A549 (cell line): ENCODE measurements at regions not wholly inside any gene's neighbourhood (a gene's known extent, or its start where the extent isn't known, plus 50 kb on each side); places are given as distances from the start of the nearest gene placed in this dataset.

Source experiments
- BCL3 ChIP-seq: fragments of >200 bp; sonication (Bioruptor Twin); formaldehyde crosslinking; IDR thresholded peaks from 3 replicates; pipeline ENCODE4 v1.6.1; 2016
- BHLHE40 ChIP-seq: IDR thresholded peaks from 2 replicates; pipeline ENCODE4 v1.6.1; 2012; ENCODE audit warnings: low read depth, low read length, inconsistent platforms
- CTCF ChIP-seq: fragments of >200 bp; sonication (Bioruptor Twin); formaldehyde crosslinking; IDR thresholded peaks from 3 replicates; pipeline ENCODE4 v1.5.1; 2016
- EHMT2 ChIP-seq: fragments of 200-600 bp; sonication (generic); IDR thresholded peaks from 2 replicates; pipeline ENCODE4 v1.6.1; 2016; ENCODE audit warnings: antibody characterized with exemption, low read depth, mild to moderate bottlenecking, moderate library complexity
- EP300 ChIP-seq, 2 experiments: fragments of >200 bp; sonication (Bioruptor Twin); formaldehyde crosslinking; IDR thresholded peaks; 2 replicates in 1 of 2; 3 replicates in 1 of 2; pipeline ENCODE4 v1.6.1; 2016 to 2017
- ESRRA ChIP-seq: fragments of 150-350 bp; IDR thresholded peaks from 2 replicates; pipeline ENCODE4 v1.6.1; 2014; ENCODE audit warnings: mild to moderate bottlenecking, low read length, borderline replicate concordance
- FOXS1 ChIP-seq: fragments of 250-450 bp; sonication (Bioruptor Pico); IDR thresholded peaks from 2 replicates; pipeline ENCODE4 v1.5.0; 2020; ENCODE audit warnings: mild to moderate bottlenecking, moderate library complexity
- HDAC2 ChIP-seq: fragments of 200-600 bp; sonication (generic); IDR thresholded peaks from 2 replicates; pipeline ENCODE4 v1.6.1; 2016
- HOXA7 ChIP-seq: fragments of 250-450 bp; sonication (Bioruptor Pico); IDR thresholded peaks from 2 replicates; pipeline ENCODE4 v1.5.0; 2020; ENCODE audit warnings: mild to moderate bottlenecking, moderate library complexity
- MAX ChIP-seq: IDR thresholded peaks from 2 replicates; pipeline ENCODE4 v1.6.1; 2012
- MAZ ChIP-seq: fragments of 150-350 bp; IDR thresholded peaks from 2 replicates; pipeline ENCODE4 v1.6.1; 2014; ENCODE audit warnings: antibody characterized with exemption, low read depth, low read length, borderline replicate concordance
- RCOR1 ChIP-seq: fragments of 150-350 bp; IDR thresholded peaks from 2 replicates; pipeline ENCODE4 v1.6.1; 2014; ENCODE audit warnings: antibody characterized with exemption, low read length, low read depth
- REST ChIP-seq: fragments of 200-600 bp; sonication (generic); IDR thresholded peaks from 2 replicates; pipeline ENCODE4 v1.6.1; 2016; ENCODE audit warnings: antibody characterized with exemption, mild to moderate bottlenecking, moderate library complexity
- TP53 ChIP-seq: fragments of 250-450 bp; sonication (Bioruptor Pico); IDR thresholded peaks from 2 replicates; pipeline ENCODE4 v1.5.0; 2021; ENCODE audit warnings: mild to moderate bottlenecking, moderate library complexity

GRCh38 chr1:57603696-57604095 lies 179.8 kb upstream of the DAB1 start:
- TF ChIP-seq HDAC2 (no peak), RCOR1 (no peak), CTCF (no peak), MAX (no peak), EP300 (IDR thresholded peaks at IDR 0.05) (no peak), FOXS1 (CRISPR knock-in tag) (no peak), TP53 (CRISPR knock-in tag) (no peak), ESRRA (no peak), MAZ (no peak), EHMT2 (no peak), BHLHE40 (no peak), BCL3 (no peak), HOXA7 (no peak), REST (no peak)
